H9 (cell line): ENCODE measurements at regions not wholly inside any gene's neighbourhood (a gene's known extent, or its start where the extent isn't known, plus 50 kb on each side); places are given as distances from the start of the nearest gene placed in this dataset.

Source experiments
- DNase-seq: peaks from one replicate; pipeline ENCODE4 v3.0.0-alpha.2; 2017
- H2AFZ ChIP-seq: one replicate; pipeline ENCODE4 v1.6.1; 2013; ENCODE audit warnings: mild to moderate bottlenecking, low read length, control low read depth, moderate library complexity
- H2AK5ac ChIP-seq: 2 replicates; pipeline ENCODE4 v1.6.1; 2013; ENCODE audit warnings: low read length, control low read depth, mixed read lengths; ENCODE audit not compliant: insufficient read length
- H2BK120ac ChIP-seq: one replicate; pipeline ENCODE4 v1.6.1; 2013; ENCODE audit warnings: low read depth, mild to moderate bottlenecking, low read length, control low read depth, inconsistent platforms; ENCODE audit not compliant: poor library complexity, severe bottlenecking
- H2BK12ac ChIP-seq: 2 replicates; pipeline ENCODE4 v1.6.1; 2013; ENCODE audit warnings: low read length, control low read depth, mixed read lengths, low read depth; ENCODE audit not compliant: insufficient read length
- H2BK15ac ChIP-seq: 2 replicates; pipeline ENCODE4 v1.6.1; 2013; ENCODE audit warnings: low read depth, low read length, control low read depth
- H2BK20ac ChIP-seq: one replicate; pipeline ENCODE4 v1.6.1; 2013; ENCODE audit warnings: low read depth, mild to moderate bottlenecking, low read length, control low read depth, inconsistent platforms; ENCODE audit not compliant: poor library complexity, severe bottlenecking
- H2BK5ac ChIP-seq: 2 replicates; pipeline ENCODE4 v1.6.1; 2013; ENCODE audit warnings: low read length, control low read depth, mixed read lengths; ENCODE audit not compliant: insufficient read length
- H3K14ac ChIP-seq: 2 replicates; pipeline ENCODE4 v1.6.1; 2013; ENCODE audit warnings: low read length, control low read depth; ENCODE audit not compliant: insufficient read depth
- H3K18ac ChIP-seq: 2 replicates; pipeline ENCODE4 v1.6.1; 2013; ENCODE audit warnings: low read depth, mild to moderate bottlenecking, mixed read lengths, low read length, control low read depth; ENCODE audit not compliant: insufficient read length
- H3K23ac ChIP-seq: 2 replicates; pipeline ENCODE4 v1.6.1; 2013; ENCODE audit warnings: low read length, control low read depth, mixed read lengths, low read depth; ENCODE audit not compliant: insufficient read length
- H3K23me2 ChIP-seq: 2 replicates; pipeline ENCODE4 v1.6.1; 2013; ENCODE audit warnings: low read depth, mild to moderate bottlenecking, mixed read lengths, low read length, control low read depth; ENCODE audit not compliant: insufficient read length, poor library complexity, severe bottlenecking
- H3K27ac ChIP-seq: 2 replicates; pipeline ENCODE4 v1.5.1; 2013; ENCODE audit warnings: low read length, control low read depth, mixed read lengths, low read depth; ENCODE audit not compliant: insufficient read length
- H3K27me3 ChIP-seq: 2 replicates; pipeline ENCODE4 v1.6.1; 2013; ENCODE audit warnings: low read length, control low read depth, inconsistent platforms; ENCODE audit not compliant: insufficient read depth
- H3K4ac ChIP-seq: 2 replicates; pipeline ENCODE4 v1.6.1; 2013; ENCODE audit warnings: low read depth, mild to moderate bottlenecking, control low read depth, inconsistent platforms, low read length, moderate library complexity
- H3K4me1 ChIP-seq: 2 replicates; pipeline ENCODE4 v1.6.1; 2013; ENCODE audit warnings: low read length, control low read depth, inconsistent platforms; ENCODE audit not compliant: insufficient read depth
- H3K4me2 ChIP-seq: 2 replicates; pipeline ENCODE4 v1.6.1; 2013; ENCODE audit warnings: low read length, control low read depth, mixed read lengths; ENCODE audit not compliant: insufficient read length, insufficient read depth
- H3K56ac ChIP-seq: 2 replicates; pipeline ENCODE4 v1.6.1; 2013; ENCODE audit warnings: low read depth, mild to moderate bottlenecking, mixed read lengths, low read length, control low read depth; ENCODE audit not compliant: insufficient read length
- H3K79me1 ChIP-seq: 2 replicates; pipeline ENCODE4 v1.6.1; 2013; ENCODE audit warnings: low read depth, mild to moderate bottlenecking, moderate library complexity, low read length, control low read depth, inconsistent platforms; ENCODE audit not compliant: insufficient read depth, poor library complexity, severe bottlenecking
- H3K79me2 ChIP-seq: 2 replicates; pipeline ENCODE4 v1.6.1; 2013; ENCODE audit warnings: low read length, control low read depth, inconsistent platforms; ENCODE audit not compliant: insufficient read depth
- H3K9ac ChIP-seq: 2 replicates; pipeline ENCODE4 v1.6.1; 2013; ENCODE audit warnings: low read length, control low read depth, mixed read lengths; ENCODE audit not compliant: insufficient read length; ENCODE audit errors: extremely low read depth
- H3K9me3 ChIP-seq: one replicate; pipeline ENCODE4 v1.6.1; 2013; ENCODE audit warnings: low read depth, low read length, inconsistent platforms; ENCODE audit not compliant: control insufficient read depth
- H3T11ph ChIP-seq: one replicate; pipeline ENCODE4 v1.6.1; 2013; ENCODE audit warnings: mild to moderate bottlenecking, low read length, control low read depth, inconsistent platforms
- H4K20me1 ChIP-seq: one replicate; pipeline ENCODE4 v1.6.1; 2013; ENCODE audit not compliant: control insufficient read depth, insufficient read length, insufficient read depth
- H4K5ac ChIP-seq: 2 replicates; pipeline ENCODE4 v1.6.1; 2013; ENCODE audit warnings: low read depth, mild to moderate bottlenecking, mixed read lengths, low read length, control low read depth; ENCODE audit not compliant: insufficient read length
- H4K8ac ChIP-seq: replicated peaks from 2 replicates; pipeline ENCODE4 v1.6.1; 2013; ENCODE audit warnings: low read length, control low read depth, mixed read lengths, low read depth; ENCODE audit not compliant: insufficient read length
- H4K91ac ChIP-seq: 2 replicates; pipeline ENCODE4 v1.6.1; 2013; ENCODE audit warnings: low read depth, mild to moderate bottlenecking, moderate library complexity, mixed read lengths, low read length, control low read depth; ENCODE audit not compliant: insufficient read length
- H3K27ac Mint-ChIP-seq, 3 experiments: 2 replicates in 2 of 3; 3 replicates in 1 of 3; pipeline ENCODE4 v1.8.0; 2020 to 2021; ENCODE audit warnings: mixed read lengths in 3 of 3, mild to moderate bottlenecking in 1 of 3, moderate library complexity in 1 of 3
- H3K27me3 Mint-ChIP-seq: 2 replicates; pipeline ENCODE4 v1.8.0; 2021; ENCODE audit warnings: low read depth, mild to moderate bottlenecking, moderate library complexity, mixed read lengths
- H3K36me3 Mint-ChIP-seq, 3 experiments: 2 replicates in 2 of 3; 3 replicates in 1 of 3; pipeline ENCODE4 v1.8.0; 2020 to 2021; ENCODE audit warnings: low read depth in 3 of 3, mixed read lengths in 3 of 3; ENCODE audit not compliant: insufficient read depth in 1 of 3
- H3K4me1 Mint-ChIP-seq, 2 experiments: 2 replicates each; pipeline ENCODE4 v1.8.0; 2020; ENCODE audit warnings: mixed read lengths in 2 of 2
- H3K4me3 Mint-ChIP-seq, 2 experiments: 2 replicates in 1 of 2; 3 replicates in 1 of 2; pipeline ENCODE4 v1.8.0; 2020 to 2021; ENCODE audit warnings: mild to moderate bottlenecking in 2 of 2, mixed read lengths in 2 of 2, moderate library complexity in 1 of 2
- H3K9me3 Mint-ChIP-seq, 2 experiments: 2 replicates in 1 of 2; 3 replicates in 1 of 2; pipeline ENCODE4 v1.8.0; 2020; ENCODE audit warnings: mild to moderate bottlenecking in 2 of 2, mixed read lengths in 2 of 2, moderate library complexity in 1 of 2
- CTCF ChIP-seq: fragments of 200-600 bp; sonication (generic); conservative IDR thresholded peaks from 3 replicates; pipeline ENCODE4 v1.8.0; 2021; ENCODE audit warnings: antibody characterized with exemption, mild to moderate bottlenecking
- WGBS: extraction: QIAGEN DNeasy Blood & Tissue Kit; methylation state at CpG from one replicate; pipeline ENCODE4 v1.1.7; 2013; ENCODE audit warnings: missing lambda C conversion rate, low lambda C conversion rate, mixed read lengths; ENCODE audit not compliant: insufficient read length; ENCODE audit errors: extremely low coverage; 5-methylcytosine and 5-hydroxymethylcytosine counted together

- TF ChIP-seq CTCF: peak; percentile 36; the same call in 2 of the 3 replicates
- peak; percentile 36 for DNase-seq
- H4K91ac ChIP-seq: no peak overlapping the region
- H3K4ac ChIP-seq: no peak overlapping the region
- no peaks in the 10 kb centered on the region for H3K79me1 ChIP-seq
- no peak overlapping the region for H4K8ac ChIP-seq
- no peak overlapping the region for H2AFZ ChIP-seq
- no peaks in the 10 kb centered on the region for H3K23me2 ChIP-seq
- no peaks in the 10 kb centered on the region for H3K9me3 ChIP-seq
- no peaks in the 10 kb centered on the region for H4K20me1 ChIP-seq
- H3K4me3 Mint-ChIP-seq: no peak overlapping the region
- H3K9me3 Mint-ChIP-seq: peaks cover 2 to 7% of the 10 kb centered on the region in 2 experiments; a peak in 2 of 5 replicates
- no peak overlapping the region for H2BK15ac ChIP-seq
- H3K9ac ChIP-seq: no peak overlapping the region
- no peak overlapping the region for H3T11ph ChIP-seq
- no peak overlapping the region for H2BK120ac ChIP-seq
- no peak overlapping the region for H4K5ac ChIP-seq
- H3K79me2 ChIP-seq: no peaks in the 10 kb centered on the region
- no peak overlapping the region for H2AK5ac ChIP-seq
- H3K36me3 Mint-ChIP-seq: peaks cover 0 to 4% (median 0%) of the 10 kb centered on the region in 3 experiments; a peak in 2 of 7 replicates
- H2BK5ac ChIP-seq: no peak overlapping the region
- no peak overlapping the region for H2BK20ac ChIP-seq
- H3K23ac ChIP-seq: no peak overlapping the region
- no peak overlapping the region for H3K27ac Mint-ChIP-seq
- H3K4me1 ChIP-seq: no peaks in the 10 kb centered on the region
- no peak overlapping the region for H3K4me2 ChIP-seq
- no peak overlapping the region for H3K14ac ChIP-seq
- H2BK12ac ChIP-seq: no peak overlapping the region
- H3K27ac ChIP-seq: no peak overlapping the region
- WGBS: no CpG with 5 or more reads among the region's 6 CpGs
- H3K27me3 ChIP-seq: no peaks in the 10 kb centered on the region
- H3K27me3 Mint-ChIP-seq: no peaks in the 10 kb centered on the region
- no peak overlapping the region for H3K56ac ChIP-seq
- no peak overlapping the region for H3K18ac ChIP-seq
- H3K4me1 Mint-ChIP-seq: peaks cover 0 to 2% of the 10 kb centered on the region in 2 experiments; a peak in 1 of 4 replicates
Measured at GRCh38 chr1:242718967-242719366, 194.5 kb upstream of the PLD5 start.
